ENCODE measurements at regions not wholly inside any gene's neighbourhood (a gene's known extent, or its start where the extent isn't known, plus 50 kb on each side); places are given as distances from the start of the nearest gene placed in this dataset.
"Not testable (repeated sequence)": the region's sequence is repeated elsewhere in the genome, so short reads cannot be mapped to it uniquely, and the experiment has no call there.

- peaks cover 2 to 30% (median 4%) of the 10 kb centered on the region in 7 donors for H3K9me3 Mint-ChIP-seq
- H3K4me1 Mint-ChIP-seq, result no peaks in the 10 kb centered on the region
- H3K27ac ChIP-seq (ENCODE audit: insufficient read depth, low read length, poor library complexity, severe bottlenecking), result no peak overlapping the region
- no peak overlapping the region for H3K27ac Mint-ChIP-seq
- no peak for DNase-seq
- H3K27me3 Mint-ChIP-seq, result no peaks in the 10 kb centered on the region
- H3K9me3 ChIP-seq (ENCODE audit: control insufficient read depth in 2 of 2, low read length in 2 of 2), result peaks cover 1 to 9% of the 10 kb centered on the region in 2 experiments
- ATAC-seq (ENCODE audit: low read depth in 2 of 2), result no peak
- no peak overlapping the region for H3K4me3 ChIP-seq (ENCODE audit: low read depth, low read length)
- H3K36me3 ChIP-seq (ENCODE audit: control insufficient read depth, insufficient read depth, low read length), result no peaks in the 10 kb centered on the region
- no peaks in the 10 kb centered on the region for H3K36me3 Mint-ChIP-seq
- H3K4me1 ChIP-seq (ENCODE audit: control insufficient read depth, insufficient read depth, low read length, poor library complexity, severe bottlenecking), result no peaks in the 10 kb centered on the region
- H3K27me3 ChIP-seq (ENCODE audit: control insufficient read depth, insufficient read depth, low read length), result no peaks in the 10 kb centered on the region
- no peak overlapping the region for H3K4me3 Mint-ChIP-seq
These were observed 1293.7 kb downstream of the CNTNAP5 start for GRCh38 chr2:125318740-125319139.

GRCh38 chr2:125324273-125324672 is 1299.2 kb downstream of the CNTNAP5 start:
- ATAC-seq (ENCODE audit: low read depth in 2 of 2), result no peak
- H3K4me3 ChIP-seq (ENCODE audit: low read depth, low read length), result no peak overlapping the region
- H3K27me3 ChIP-seq (ENCODE audit: control insufficient read depth, insufficient read depth, low read length), result no peaks in the 10 kb centered on the region
- no peaks in the 10 kb centered on the region for H3K36me3 Mint-ChIP-seq
- H3K36me3 ChIP-seq (ENCODE audit: control insufficient read depth, insufficient read depth, low read length), result no peaks in the 10 kb centered on the region
- peaks cover 2 to 21% (median 7%) of the 10 kb centered on the region in 7 donors for H3K9me3 Mint-ChIP-seq
- H3K4me1 Mint-ChIP-seq, result no peaks in the 10 kb centered on the region
- peaks cover 0 to 3% of the 10 kb centered on the region in 2 experiments for H3K9me3 ChIP-seq (ENCODE audit: control insufficient read depth in 2 of 2, low read length in 2 of 2)
- no peak overlapping the region for H3K27ac ChIP-seq (ENCODE audit: insufficient read depth, low read length, poor library complexity, severe bottlenecking)
- no peaks in the 10 kb centered on the region for H3K4me1 ChIP-seq (ENCODE audit: control insufficient read depth, insufficient read depth, low read length, poor library complexity, severe bottlenecking)
- no peak overlapping the region for H3K27ac Mint-ChIP-seq
- H3K27me3 Mint-ChIP-seq, result no peaks in the 10 kb centered on the region
- no peak overlapping the region for H3K4me3 Mint-ChIP-seq
- DNase-seq, result no peak

- H3K27ac ChIP-seq (ENCODE audit: insufficient read depth, low read length, poor library complexity, severe bottlenecking), result no peak overlapping the region
- Mint-ChIP-seq H3K4me3 (no peak overlapping the region), H3K4me1 (no peaks in the 10 kb centered on the region), H3K27ac (no peak overlapping the region), H3K36me3 (no peaks in the 10 kb centered on the region), H3K9me3 (peaks cover 0 to 10% (median 8%) of the 10 kb centered on the region in 7 donors), H3K27me3 (no peaks in the 10 kb centered on the region)
- H3K4me3 ChIP-seq (ENCODE audit: low read depth, low read length), result no peak overlapping the region
- DNase-seq (no peak), ATAC-seq (ENCODE audit: low read depth in 2 of 2) (no peak)
- H3K9me3 ChIP-seq (ENCODE audit: control insufficient read depth in 2 of 2, low read length in 2 of 2), result peaks cover 0 to 9% of the 10 kb centered on the region in 2 experiments
- no peaks in the 10 kb centered on the region for H3K36me3 ChIP-seq (ENCODE audit: control insufficient read depth, insufficient read depth, low read length)
- H3K4me1 ChIP-seq (ENCODE audit: control insufficient read depth, insufficient read depth, low read length, poor library complexity, severe bottlenecking), result no peaks in the 10 kb centered on the region
- no peaks in the 10 kb centered on the region for H3K27me3 ChIP-seq (ENCODE audit: control insufficient read depth, insufficient read depth, low read length)
These were observed 1305.0 kb downstream of the CNTNAP5 start for GRCh38 chr2:125330133-125330532.

GRCh38 chr2:125341353-125341752 is 1314.6 kb upstream of the GYPC start:
- no peak overlapping the region for H3K4me3 Mint-ChIP-seq
- no peak overlapping the region for H3K27ac ChIP-seq (ENCODE audit: insufficient read depth, low read length, poor library complexity, severe bottlenecking)
- no peak for ATAC-seq (ENCODE audit: low read depth in 2 of 2)

GRCh38 chr2:125353542-125353941 is 1302.4 kb upstream of the GYPC start:
- not testable (repeated sequence) for H3K27ac Mint-ChIP-seq; H3K27me3 Mint-ChIP-seq; H3K9me3 ChIP-seq (ENCODE audit: control insufficient read depth in 2 of 2, low read length in 2 of 2); H3K4me3 ChIP-seq (ENCODE audit: low read depth, low read length); H3K36me3 Mint-ChIP-seq; H3K9me3 Mint-ChIP-seq; H3K4me1 ChIP-seq (ENCODE audit: control insufficient read depth, insufficient read depth, low read length, poor library complexity, severe bottlenecking); H3K4me1 Mint-ChIP-seq; H3K27me3 ChIP-seq (ENCODE audit: control insufficient read depth, insufficient read depth, low read length); DNase-seq; ATAC-seq (ENCODE audit: low read depth in 2 of 2); H3K36me3 ChIP-seq (ENCODE audit: control insufficient read depth, insufficient read depth, low read length); H3K4me3 Mint-ChIP-seq; H3K27ac ChIP-seq (ENCODE audit: insufficient read depth, low read length, poor library complexity, severe bottlenecking)

More at GRCh38 chr2:125341353-125341752, 1314.6 kb upstream of the GYPC start:
- Mint-ChIP-seq H3K27ac (no peak overlapping the region), H3K4me1 (no peaks in the 10 kb centered on the region), H3K9me3 (peaks cover 0 to 13% (median 2%) of the 10 kb centered on the region in 7 donors), H3K27me3 (no peaks in the 10 kb centered on the region), H3K36me3 (no peaks in the 10 kb centered on the region)
- no peaks in the 10 kb centered on the region for H3K4me1 ChIP-seq (ENCODE audit: control insufficient read depth, insufficient read depth, low read length, poor library complexity, severe bottlenecking)
- H3K27me3 ChIP-seq (ENCODE audit: control insufficient read depth, insufficient read depth, low read length), result no peaks in the 10 kb centered on the region
- H3K4me3 ChIP-seq (ENCODE audit: low read depth, low read length), result no peak overlapping the region
- H3K36me3 ChIP-seq (ENCODE audit: control insufficient read depth, insufficient read depth, low read length), result no peaks in the 10 kb centered on the region
- H3K9me3 ChIP-seq (ENCODE audit: control insufficient read depth in 2 of 2, low read length in 2 of 2), result no peaks in the 10 kb centered on the region
- DNase-seq, result no peak

- no peak overlapping the region for H3K27ac Mint-ChIP-seq
- Histone ChIP-seq H3K36me3 (ENCODE audit: control insufficient read depth, insufficient read depth, low read length) (no peaks in the 10 kb centered on the region), H3K4me3 (ENCODE audit: low read depth, low read length) (no peak overlapping the region), H3K27ac (ENCODE audit: insufficient read depth, low read length, poor library complexity, severe bottlenecking) (no peak overlapping the region), H3K4me1 (ENCODE audit: control insufficient read depth, insufficient read depth, low read length, poor library complexity, severe bottlenecking) (no peaks in the 10 kb centered on the region), H3K9me3 (ENCODE audit: control insufficient read depth in 2 of 2, low read length in 2 of 2) (peaks cover 0 to 4% of the 10 kb centered on the region in 2 experiments), H3K27me3 (ENCODE audit: control insufficient read depth, insufficient read depth, low read length) (no peaks in the 10 kb centered on the region)
- no peak for DNase-seq
- H3K36me3 Mint-ChIP-seq, result no peaks in the 10 kb centered on the region
- H3K4me1 Mint-ChIP-seq, result no peaks in the 10 kb centered on the region
- no peaks in the 10 kb centered on the region for H3K27me3 Mint-ChIP-seq
- H3K4me3 Mint-ChIP-seq, result no peak overlapping the region
- H3K9me3 Mint-ChIP-seq, result peaks cover 3 to 26% (median 9%) of the 10 kb centered on the region in 7 donors
- ATAC-seq (ENCODE audit: low read depth in 2 of 2), result no peak
These were observed 1291.6 kb upstream of the GYPC start for GRCh38 chr2:125364192-125364983.

GRCh38 chr2:125364984-125365265 is 1291.0 kb upstream of the GYPC start:
- peaks cover 3 to 30% (median 9%) of the 10 kb centered on the region in 7 donors for H3K9me3 Mint-ChIP-seq
- ATAC-seq (ENCODE audit: low read depth in 2 of 2) (no peak), DNase-seq (no peak)
- Histone ChIP-seq H3K9me3 (ENCODE audit: control insufficient read depth in 2 of 2, low read length in 2 of 2) (peaks cover 0 to 4% of the 10 kb centered on the region in 2 experiments), H3K4me1 (ENCODE audit: control insufficient read depth, insufficient read depth, low read length, poor library complexity, severe bottlenecking) (no peaks in the 10 kb centered on the region), H3K27ac (ENCODE audit: insufficient read depth, low read length, poor library complexity, severe bottlenecking) (no peak overlapping the region), H3K36me3 (ENCODE audit: control insufficient read depth, insufficient read depth, low read length) (no peaks in the 10 kb centered on the region), H3K4me3 (ENCODE audit: low read depth, low read length) (no peak overlapping the region), H3K27me3 (ENCODE audit: control insufficient read depth, insufficient read depth, low read length) (no peaks in the 10 kb centered on the region)
- H3K4me3 Mint-ChIP-seq, result no peak overlapping the region
- no peaks in the 10 kb centered on the region for H3K27me3 Mint-ChIP-seq
- H3K4me1 Mint-ChIP-seq, result no peaks in the 10 kb centered on the region
- H3K27ac Mint-ChIP-seq, result no peak overlapping the region
- H3K36me3 Mint-ChIP-seq, result no peaks in the 10 kb centered on the region

GRCh38 chr2:125371867-125372266 is 1284.1 kb upstream of the GYPC start:
- Histone ChIP-seq H3K4me3 (ENCODE audit: low read depth, low read length) (no peak overlapping the region), H3K27ac (ENCODE audit: insufficient read depth, low read length, poor library complexity, severe bottlenecking) (no peak overlapping the region), H3K9me3 (ENCODE audit: control insufficient read depth in 2 of 2, low read length in 2 of 2) (no peaks in the 10 kb centered on the region), H3K36me3 (ENCODE audit: control insufficient read depth, insufficient read depth, low read length) (no peaks in the 10 kb centered on the region), H3K4me1 (ENCODE audit: control insufficient read depth, insufficient read depth, low read length, poor library complexity, severe bottlenecking) (no peaks in the 10 kb centered on the region), H3K27me3 (ENCODE audit: control insufficient read depth, insufficient read depth, low read length) (no peaks in the 10 kb centered on the region)
- ATAC-seq (ENCODE audit: low read depth in 2 of 2), result no peak
- H3K9me3 Mint-ChIP-seq, result peaks cover 3 to 27% (median 8%) of the 10 kb centered on the region in 7 donors
- H3K27ac Mint-ChIP-seq, result no peak overlapping the region
- H3K36me3 Mint-ChIP-seq, result no peaks in the 10 kb centered on the region
- H3K4me3 Mint-ChIP-seq, result no peak overlapping the region
- no peaks in the 10 kb centered on the region for H3K27me3 Mint-ChIP-seq
- DNase-seq, result no peak
- no peaks in the 10 kb centered on the region for H3K4me1 Mint-ChIP-seq
